Trophoblast cell (in vitro differentiated cells and primary cell): ENCODE measurements at regions not wholly inside any gene's neighbourhood (a gene's known extent, or its start where the extent isn't known, plus 50 kb on each side); places are given as distances from the start of the nearest gene placed in this dataset.
A peak's percentile ranks its signal among the peaks of the same experiment; 100 is the strongest.

ENCODE experiments used
- DNase-seq, 2 donors: peaks; one replicate each; pipeline ENCODE4 v3.0.0-alpha.2; 2016
- H2AFZ ChIP-seq: 2 replicates; pipeline ENCODE4 v1.6.1; 2013; ENCODE audit warnings: low read length, moderate library complexity, mild to moderate bottlenecking; ENCODE audit not compliant: insufficient read depth, poor library complexity
- H2AK5ac ChIP-seq: 2 replicates; pipeline ENCODE4 v1.6.1; 2013; ENCODE audit warnings: mild to moderate bottlenecking, low read length
- H2BK120ac ChIP-seq: 2 replicates; pipeline ENCODE4 v1.6.1; 2013; ENCODE audit warnings: low read length, mild to moderate bottlenecking, moderate library complexity; ENCODE audit not compliant: insufficient read depth, poor library complexity
- H2BK12ac ChIP-seq: 2 replicates; pipeline ENCODE4 v1.6.1; 2013; ENCODE audit warnings: mild to moderate bottlenecking, low read length, moderate library complexity
- H2BK5ac ChIP-seq: 2 replicates; pipeline ENCODE4 v1.6.1; 2013; ENCODE audit warnings: low read length, low read depth, moderate library complexity, mild to moderate bottlenecking; ENCODE audit not compliant: poor library complexity
- H3K14ac ChIP-seq: 2 replicates; pipeline ENCODE4 v1.6.1; 2013; ENCODE audit warnings: mild to moderate bottlenecking, low read length
- H3K18ac ChIP-seq: 2 replicates; pipeline ENCODE4 v1.6.1; 2013; ENCODE audit warnings: mild to moderate bottlenecking, low read length
- H3K23ac ChIP-seq: 2 replicates; pipeline ENCODE4 v1.6.1; 2013; ENCODE audit warnings: low read length
- H3K27ac ChIP-seq: 2 replicates; pipeline ENCODE4 v1.5.1; 2013; ENCODE audit warnings: low read depth, mild to moderate bottlenecking, inconsistent platforms, low read length, moderate library complexity
- H3K27me3 ChIP-seq: 2 replicates; pipeline ENCODE4 v1.6.1; 2013; ENCODE audit warnings: inconsistent platforms, mild to moderate bottlenecking, low read length, moderate library complexity; ENCODE audit not compliant: insufficient read depth
- H3K36me3 ChIP-seq, 2 experiments: 1 replicate in 1 of 2; 2 replicates in 1 of 2; pipeline ENCODE4 v1.6.1; 2013; ENCODE audit warnings: low read length in 2 of 2, mild to moderate bottlenecking in 2 of 2, moderate library complexity in 1 of 2; ENCODE audit not compliant: insufficient read depth in 2 of 2, control insufficient read depth in 1 of 2
- H3K4ac ChIP-seq: 2 replicates; pipeline ENCODE4 v1.6.1; 2013; ENCODE audit warnings: low read depth, mild to moderate bottlenecking, low read length, moderate library complexity
- H3K4me1 ChIP-seq, 2 experiments: 1 replicate in 1 of 2; 2 replicates in 1 of 2; pipeline ENCODE4 v1.6.1; 2013; ENCODE audit warnings: low read length in 2 of 2, mild to moderate bottlenecking in 2 of 2, moderate library complexity in 1 of 2; ENCODE audit not compliant: insufficient read depth in 2 of 2, control insufficient read depth in 1 of 2
- H3K4me2 ChIP-seq: 2 replicates; pipeline ENCODE4 v1.6.1; 2013; ENCODE audit warnings: inconsistent platforms, mild to moderate bottlenecking, low read length, moderate library complexity
- H3K4me3 ChIP-seq: 2 replicates; pipeline ENCODE4 v1.5.1; 2013; ENCODE audit warnings: mild to moderate bottlenecking, low read depth, low read length, inconsistent platforms
- H3K79me1 ChIP-seq: one replicate; pipeline ENCODE4 v1.6.1; 2013; ENCODE audit warnings: low read length
- H3K79me2 ChIP-seq: 2 replicates; pipeline ENCODE4 v1.6.1; 2013; ENCODE audit warnings: low read length, mild to moderate bottlenecking; ENCODE audit not compliant: control insufficient read depth, insufficient read depth, poor library complexity
- H3K9ac ChIP-seq: 2 replicates; pipeline ENCODE4 v1.6.1; 2013; ENCODE audit warnings: mild to moderate bottlenecking, low read length
- H3K9me3 ChIP-seq: 2 replicates; pipeline ENCODE4 v1.6.1; 2013; ENCODE audit warnings: low read depth, mild to moderate bottlenecking, control low read depth, inconsistent platforms, low read length; ENCODE audit not compliant: insufficient read depth
- H4K12ac ChIP-seq: 2 replicates; pipeline ENCODE4 v1.6.1; 2013; ENCODE audit warnings: low read depth, mild to moderate bottlenecking, low read length, moderate library complexity
- H4K8ac ChIP-seq: 2 replicates; pipeline ENCODE4 v1.6.1; 2013; ENCODE audit warnings: low read depth, mild to moderate bottlenecking, low read length, moderate library complexity
- H4K91ac ChIP-seq: one replicate; pipeline ENCODE4 v1.6.1; 2013; ENCODE audit warnings: low read depth, mild to moderate bottlenecking, low read length, moderate library complexity
- WGBS: extraction: QIAGEN DNeasy Blood & Tissue Kit; methylation state at CpG from one replicate; pipeline ENCODE4 v1.1.7; 2013; ENCODE audit warnings: missing lambda C conversion rate; ENCODE audit not compliant: insufficient read length, insufficient coverage; ENCODE audit errors: extremely low coverage; 5-methylcytosine and 5-hydroxymethylcytosine counted together

GRCh38 chr2:12027136-12027535 is 280.7 kb downstream of the LPIN1 start:
- H3K23ac ChIP-seq = no peak overlapping the region
- no peak overlapping the region for H4K91ac ChIP-seq
- H2AFZ ChIP-seq = no peak overlapping the region
- H3K27ac ChIP-seq = no peak overlapping the region
- no peak overlapping the region for H3K4ac ChIP-seq
- no CpG with 5 or more reads among the region's 2 CpGs for WGBS
- no peaks in the 10 kb centered on the region for H3K79me2 ChIP-seq
- no peak overlapping the region for H3K4me3 ChIP-seq
- H3K9me3 ChIP-seq = no peaks in the 10 kb centered on the region
- no peak overlapping the region for H3K14ac ChIP-seq
- H3K4me1 ChIP-seq = peaks cover 0 to 2% of the 10 kb centered on the region in 2 experiments
- H3K18ac ChIP-seq = no peak overlapping the region
- H4K8ac ChIP-seq = no peak overlapping the region
- no peak overlapping the region for H2BK120ac ChIP-seq
- no peaks in the 10 kb centered on the region for H3K36me3 ChIP-seq
- H2AK5ac ChIP-seq = no peak overlapping the region
- no peak overlapping the region for H3K4me2 ChIP-seq
- H2BK5ac ChIP-seq = no peak overlapping the region
- no peak overlapping the region for H2BK12ac ChIP-seq
- H3K79me1 ChIP-seq = no peaks in the 10 kb centered on the region
- H3K27me3 ChIP-seq = no peaks in the 10 kb centered on the region
- no peak overlapping the region for H3K9ac ChIP-seq
- DNase-seq = no peak
- H4K12ac ChIP-seq = no peak overlapping the region

GRCh38 chr2:12031866-12032265 is 285.4 kb downstream of the LPIN1 start:
- Histone ChIP-seq H3K36me3 (no peaks in the 10 kb centered on the region), H3K4me2 (no peak overlapping the region), H3K4ac (no peak overlapping the region), H3K79me1 (no peaks in the 10 kb centered on the region), H2AFZ (no peak overlapping the region), H3K4me1 (peaks cover 2 to 5% of the 10 kb centered on the region in 2 experiments), H4K8ac (no peak overlapping the region), H3K18ac (no peak overlapping the region), H2BK120ac (no peak overlapping the region), H4K12ac (no peak overlapping the region), H4K91ac (no peak overlapping the region), H3K14ac (no peak overlapping the region), H3K27ac (no peak overlapping the region), H2BK5ac (no peak overlapping the region), H3K23ac (no peak overlapping the region), H3K4me3 (no peak overlapping the region), H2BK12ac (no peak overlapping the region), H3K79me2 (no peaks in the 10 kb centered on the region), H3K9me3 (no peaks in the 10 kb centered on the region), H3K9ac (no peak overlapping the region), H3K27me3 (no peaks in the 10 kb centered on the region), H2AK5ac (no peak overlapping the region)
- no peak for DNase-seq
- WGBS = no CpG with 5 or more reads among the region's 4 CpGs

- H3K27me3 ChIP-seq = no peaks in the 10 kb centered on the region
- no peak overlapping the region for H3K9ac ChIP-seq
- DNase-seq = no peak
- H2BK12ac ChIP-seq = peak overlapping the region; percentile 34
- no peak overlapping the region for H3K4me2 ChIP-seq
- no peak overlapping the region for H4K91ac ChIP-seq
- no peak overlapping the region for H4K8ac ChIP-seq
- no peak overlapping the region for H3K14ac ChIP-seq
- no peaks in the 10 kb centered on the region for H3K79me2 ChIP-seq
- peaks cover 2 to 5% of the 10 kb centered on the region in 2 experiments for H3K4me1 ChIP-seq
- no peaks in the 10 kb centered on the region for H3K9me3 ChIP-seq
- H3K23ac ChIP-seq = no peak overlapping the region
- no peak overlapping the region for H3K18ac ChIP-seq
- no peak overlapping the region for H2BK120ac ChIP-seq
- no peak overlapping the region for H2BK5ac ChIP-seq
- no peaks in the 10 kb centered on the region for H3K79me1 ChIP-seq
- H3K36me3 ChIP-seq = no peaks in the 10 kb centered on the region
- WGBS = no CpG with 5 or more reads among the region's 3 CpGs
- no peak overlapping the region for H3K27ac ChIP-seq
- no peak overlapping the region for H2AK5ac ChIP-seq
- no peak overlapping the region for H2AFZ ChIP-seq
- H4K12ac ChIP-seq = no peak overlapping the region
- H3K4me3 ChIP-seq = no peak overlapping the region
- no peak overlapping the region for H3K4ac ChIP-seq
Observed at GRCh38 chr2:12032398-12032797, 286.0 kb downstream of the LPIN1 start.

- peak overlapping the region; percentile 9 for H2BK5ac ChIP-seq
- no peak overlapping the region for H3K23ac ChIP-seq
- DNase-seq = peak in 1 of 2 donors; percentile 43
- no peaks in the 10 kb centered on the region for H3K9me3 ChIP-seq
- no peak overlapping the region for H3K4ac ChIP-seq
- no peaks in the 10 kb centered on the region for H3K79me2 ChIP-seq
- no peak overlapping the region for H2BK120ac ChIP-seq
- no peak overlapping the region for H4K8ac ChIP-seq
- no CpG with 5 or more reads among the region's 2 CpGs for WGBS
- H2BK12ac ChIP-seq = peak overlapping the region; percentile 51
- no peak overlapping the region for H4K12ac ChIP-seq
- H3K27ac ChIP-seq = peak overlapping the region; percentile 59
- no peak overlapping the region for H3K4me2 ChIP-seq
- H3K9ac ChIP-seq = no peak overlapping the region
- no peak overlapping the region for H2AK5ac ChIP-seq
- no peak overlapping the region for H3K4me3 ChIP-seq
- no peaks in the 10 kb centered on the region for H3K36me3 ChIP-seq
- H2AFZ ChIP-seq = no peak overlapping the region
- H3K18ac ChIP-seq = no peak overlapping the region
- H3K14ac ChIP-seq = no peak overlapping the region
- H3K79me1 ChIP-seq = no peaks in the 10 kb centered on the region
- H3K27me3 ChIP-seq = no peaks in the 10 kb centered on the region
- no peak overlapping the region for H4K91ac ChIP-seq
- peaks cover 2 to 5% of the 10 kb centered on the region in 2 experiments for H3K4me1 ChIP-seq
Observed at GRCh38 chr2:12032975-12033374, 286.5 kb downstream of the LPIN1 start.
